A673 (cell line): ENCODE measurements at regions not wholly inside any gene's neighbourhood (a gene's known extent, or its start where the extent isn't known, plus 50 kb on each side); places are given as distances from the start of the nearest gene placed in this dataset.

Experiments used
- EZH2 ChIP-seq: fragments of 200-600 bp; sonication (generic); IDR thresholded peaks from 2 replicates; pipeline ENCODE4 v1.6.1; 2017; ENCODE audit warnings: borderline replicate concordance, low read depth, mild to moderate bottlenecking, mixed read lengths, antibody characterized with exemption, low read length; ENCODE audit not compliant: poor library complexity, severe bottlenecking
- TF ChIP-seq, protein P1 (sequence below): fragments of 300-800, 200-600 bp; sonication (generic); conservative IDR thresholded peaks from 2 replicates; pipeline ENCODE4 v1.5.1; 2017; ENCODE audit warnings: low read depth, mild to moderate bottlenecking, antibody characterized with exemption, low read length, moderate library complexity, mixed read lengths

DNA sequence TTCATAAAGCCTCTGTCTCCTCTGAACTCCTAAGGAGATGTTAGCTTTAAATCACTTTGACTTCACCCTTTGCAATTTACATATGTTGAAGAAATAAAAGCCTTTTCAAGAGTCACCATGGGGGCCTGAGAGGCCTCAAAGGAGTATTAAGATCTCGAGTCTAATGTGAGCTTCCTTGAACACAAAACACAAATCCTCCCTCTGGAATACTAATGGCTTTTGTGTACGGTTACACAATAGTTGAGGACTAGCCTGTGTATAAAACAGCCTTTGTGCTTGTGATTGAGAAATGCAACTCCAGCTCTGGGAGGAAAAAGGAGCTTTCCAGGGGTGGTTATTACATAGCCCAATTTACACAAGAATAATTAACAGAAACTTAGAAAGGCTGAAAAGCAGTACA is 1140.2 kb downstream of the CDH11 start:
- TF ChIP-seq, protein P1, sequence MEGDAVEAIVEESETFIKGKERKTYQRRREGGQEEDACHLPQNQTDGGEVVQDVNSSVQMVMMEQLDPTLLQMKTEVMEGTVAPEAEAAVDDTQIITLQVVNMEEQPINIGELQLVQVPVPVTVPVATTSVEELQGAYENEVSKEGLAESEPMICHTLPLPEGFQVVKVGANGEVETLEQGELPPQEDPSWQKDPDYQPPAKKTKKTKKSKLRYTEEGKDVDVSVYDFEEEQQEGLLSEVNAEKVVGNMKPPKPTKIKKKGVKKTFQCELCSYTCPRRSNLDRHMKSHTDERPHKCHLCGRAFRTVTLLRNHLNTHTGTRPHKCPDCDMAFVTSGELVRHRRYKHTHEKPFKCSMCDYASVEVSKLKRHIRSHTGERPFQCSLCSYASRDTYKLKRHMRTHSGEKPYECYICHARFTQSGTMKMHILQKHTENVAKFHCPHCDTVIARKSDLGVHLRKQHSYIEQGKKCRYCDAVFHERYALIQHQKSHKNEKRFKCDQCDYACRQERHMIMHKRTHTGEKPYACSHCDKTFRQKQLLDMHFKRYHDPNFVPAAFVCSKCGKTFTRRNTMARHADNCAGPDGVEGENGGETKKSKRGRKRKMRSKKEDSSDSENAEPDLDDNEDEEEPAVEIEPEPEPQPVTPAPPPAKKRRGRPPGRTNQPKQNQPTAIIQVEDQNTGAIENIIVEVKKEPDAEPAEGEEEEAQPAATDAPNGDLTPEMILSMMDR: no peak
- TF ChIP-seq EZH2: no peak
